GM19328 (cell line): ENCODE measurements at regions not wholly inside any gene's neighbourhood (a gene's known extent, or its start where the extent isn't known, plus 50 kb on each side); places are given as distances from the start of the nearest gene placed in this dataset.
"Not testable (repeated sequence)": the region's sequence is repeated elsewhere in the genome, so short reads cannot be mapped to it uniquely, and the experiment has no call there.

Experiments used
- ATAC-seq: cut with Tn5 transposase; IDR thresholded peaks from one replicate; pipeline ENCODE4 v1.9.1; 2021; ENCODE audit warnings: mild to moderate bottlenecking, moderate library complexity; ENCODE audit not compliant: unreplicated experiment

- ATAC-seq, result no peak
These were observed 121.2 kb upstream of the VPREB1 start for GRCh38 chr22:22123118-22123959.

- no peak for ATAC-seq
These were observed 122.1 kb upstream of the VPREB1 start for GRCh38 chr22:22122348-22123117.

GRCh38 chr22:22121445-22121844, 123.1 kb upstream of the VPREB1 start:
- no peak for ATAC-seq

- ATAC-seq, result no peak
These were observed 124.4 kb upstream of the VPREB1 start for GRCh38 chr22:22120160-22120559.

GRCh38 chr22:22118987-22119386, 125.6 kb upstream of the VPREB1 start:
- no peak for ATAC-seq

- ATAC-seq, result not testable (repeated sequence)
These were observed 126.6 kb upstream of the VPREB1 start for GRCh38 chr22:22117864-22118544.

GRCh38 chr22:22116997-22117770, 127.4 kb upstream of the VPREB1 start:
- not testable (repeated sequence) for ATAC-seq

- no peak for ATAC-seq
These were observed 130.9 kb upstream of the VPREB1 start for GRCh38 chr22:22113701-22114100.

- ATAC-seq, result no peak
These were observed 130.1 kb upstream of the TOP3B start for GRCh38 chr22:22112533-22113294.

GRCh38 chr22:22111983-22112382, 129.4 kb upstream of the TOP3B start:
- ATAC-seq, result no peak

- peak; percentile 54 for ATAC-seq
These were observed 128.7 kb upstream of the TOP3B start for GRCh38 chr22:22111267-22111751.

- ATAC-seq, result peak; percentile 80
These were observed 128.1 kb upstream of the TOP3B start for GRCh38 chr22:22110548-22111266.

- no peak for ATAC-seq
These were observed 127.3 kb upstream of the TOP3B start for GRCh38 chr22:22109693-22110466.

- no peak for ATAC-seq
These were observed 124.3 kb upstream of the TOP3B start for GRCh38 chr22:22106855-22107254.

- no peak for ATAC-seq
These were observed 122.8 kb upstream of the TOP3B start for GRCh38 chr22:22105364-22105763.

GRCh38 chr22:22103078-22103875, 120.7 kb upstream of the TOP3B start:
- no peak for ATAC-seq
